Gastrocnemius medialis (tissue), 4 donors: ENCODE measurements at regions not wholly inside any gene's neighbourhood (a gene's known extent, or its start where the extent isn't known, plus 50 kb on each side); places are given as distances from the start of the nearest gene placed in this dataset.
A peak's percentile ranks its signal among the peaks of the same experiment; 100 is the strongest.

Experiments used
- ATAC-seq, 2 donors: fragments of 150-250 bp; one replicate each; pipeline ENCODE4 v1.9.1; 2016
- DNase-seq, 2 donors: peaks; one replicate each; pipeline ENCODE4 v3.0.0-alpha.2; 2019
- H3K27ac ChIP-seq, 4 donors: fragments of 200-600 bp; sonication (generic); 1 replicate in 1 of 4; 2 replicates in 3 of 4; pipeline ENCODE4 v1.5.1; 2016 to 2018; ENCODE audit warnings: mild to moderate bottlenecking in 2 of 4, moderate library complexity in 1 of 4
- H3K27me3 ChIP-seq, 3 donors: fragments of 200-600 bp; sonication (generic) in 2 of 3; 1 replicate in 1 of 3; 2 replicates in 2 of 3; pipeline versions ENCODE4 v1.5.1 to v1.6.0; 2016 to 2019; ENCODE audit warnings: mild to moderate bottlenecking in 1 of 3, moderate library complexity in 1 of 3
- H3K36me3 ChIP-seq, 2 donors: fragments of 200-600 bp; sonication (generic) in 1 of 2; one replicate each; pipeline ENCODE4 v1.5.1; 2017 to 2018
- H3K4me1 ChIP-seq, 2 donors: fragments of 200-600 bp; sonication (generic) in 1 of 2; one replicate each; pipeline ENCODE4 v1.5.1; 2016 to 2017; ENCODE audit warnings: mild to moderate bottlenecking in 2 of 2
- H3K4me3 ChIP-seq, 4 donors: fragments of 200-600 bp; sonication (generic) in 3 of 4; 1 replicate in 1 of 4; 2 replicates in 3 of 4; pipeline ENCODE4 v1.5.1; 2016 to 2019; ENCODE audit warnings: mild to moderate bottlenecking in 2 of 4
- H3K9me3 ChIP-seq, 3 donors: fragments of 200-600 bp; sonication (generic) in 2 of 3; 1 replicate in 1 of 3; 2 replicates in 2 of 3; pipeline ENCODE4 v1.5.1; 2016 to 2019
- CTCF ChIP-seq, 5 experiments: fragments of 450-650 bp in 3 of 5; fragments of 200-600 bp in 2 of 5; sonication (generic) in 2 of 5; IDR thresholded peaks in 4 of 5; conservative IDR thresholded peaks in 1 of 5; 1 replicate in 4 of 5; 2 replicates in 1 of 5; pipeline ENCODE4 v1.5.1; 2016 to 2019; ENCODE audit warnings: antibody characterized with exemption in 5 of 5, mild to moderate bottlenecking in 3 of 5, moderate library complexity in 3 of 5
- POLR2A ChIP-seq, 2 donors: fragments of 450-650 bp; IDR thresholded peaks; one replicate each; pipeline ENCODE4 v1.6.1; 2017; ENCODE audit warnings: antibody characterized with exemption in 2 of 2, mild to moderate bottlenecking in 2 of 2, moderate library complexity in 2 of 2
- in situ Hi-C, 4 donors: fragments of 200-750 bp; cut with MboI; loops; one replicate each; pipeline versions ENCODE4 v1.15.0 to v1.8.0; 2017; ENCODE audit warnings: low sequenced_read_pairs in 4 of 4
- intact Hi-C: fragments of 100-400 bp; cut with DNase I; formaldehyde crosslinking; loops from one replicate; pipeline ENCODE4 v1.15.1; 2023; ENCODE audit warnings: low total_unique reads

- in situ Hi-C loops (loop anchor here in 1 of 4 donors (25.0 kb wide), 1 partner anchor 699 kb away; no protein-coding TSS in a partner anchor), intact Hi-C loops (no loop called here)
- Histone ChIP-seq H3K36me3 (no peaks in the 10 kb centered on the region), H3K4me1 (peaks cover 27 to 28% of the 10 kb centered on the region in 2 donors), H3K4me3 (no peak overlapping the region), H3K27me3 (peaks cover 0 to 17% (median 17%) of the 10 kb centered on the region in 3 donors), H3K27ac (peak overlapping the region; percentile 16 to 74 (median 66)), H3K9me3 (peaks cover 0 to 3% (median 0%) of the 10 kb centered on the region in 3 donors)
- DNase-seq (no peak), ATAC-seq (no peak)
- no peak for TF ChIP-seq POLR2A (IDR thresholded peaks at IDR 0.05)
- no peak for TF ChIP-seq CTCF (IDR thresholded peaks at IDR 0.05 in 4 of 5, conservative IDR thresholded peaks at IDR 0.05 in 1 of 5)
These were observed 222.3 kb upstream of the TNRC6C start for GRCh38 chr17:77736199-77736585.

- H3K27ac ChIP-seq, result peak overlapping the region; percentile 16 to 74 (median 66)
- H3K36me3 ChIP-seq, result no peaks in the 10 kb centered on the region
- intact Hi-C loops (no loop called here), in situ Hi-C loops (loop anchor here in 1 of 4 donors (25.0 kb wide), 1 partner anchor 699 kb away; no protein-coding TSS in a partner anchor)
- TF ChIP-seq CTCF (IDR thresholded peaks at IDR 0.05 in 4 of 5, conservative IDR thresholded peaks at IDR 0.05 in 1 of 5), result no peak
- TF ChIP-seq POLR2A (IDR thresholded peaks at IDR 0.05), result no peak
- ATAC-seq (no peak), DNase-seq (peak in 1 of 2 donors; percentile 33)
- H3K4me1 ChIP-seq, result peaks cover 27 to 28% of the 10 kb centered on the region in 2 donors
- peaks cover 0 to 17% (median 17%) of the 10 kb centered on the region in 3 donors for H3K27me3 ChIP-seq
- H3K9me3 ChIP-seq, result peaks cover 0 to 3% (median 0%) of the 10 kb centered on the region in 3 donors
- no peak overlapping the region for H3K4me3 ChIP-seq
These were observed 221.8 kb upstream of the TNRC6C start for GRCh38 chr17:77736721-77737120.

GRCh38 chr17:77737442-77738265 lies 220.8 kb upstream of the TNRC6C start:
- intact Hi-C loops (no loop called here), in situ Hi-C loops (loop anchor here in 1 of 4 donors (25.0 kb wide), 1 partner anchor 700 kb away; no protein-coding TSS in a partner anchor)
- ATAC-seq (no peak), DNase-seq (no peak)
- H3K9me3 ChIP-seq, result peaks cover 0 to 3% (median 0%) of the 10 kb centered on the region in 3 donors
- TF ChIP-seq POLR2A (IDR thresholded peaks at IDR 0.05) (no peak), CTCF (IDR thresholded peaks at IDR 0.05 in 4 of 5, conservative IDR thresholded peaks at IDR 0.05 in 1 of 5) (no peak)
- H3K4me1 ChIP-seq, result peaks cover 27 to 28% of the 10 kb centered on the region in 2 donors
- peaks cover 0 to 17% (median 16%) of the 10 kb centered on the region in 3 donors for H3K27me3 ChIP-seq
- H3K4me3 ChIP-seq, result no peak overlapping the region
- H3K27ac ChIP-seq, result peak overlapping the region; percentile 52 to 74 (median 71)
- no peaks in the 10 kb centered on the region for H3K36me3 ChIP-seq

- in situ Hi-C loops (loop anchor here in 1 of 4 donors (25.0 kb wide), 1 partner anchor 702 kb away; no protein-coding TSS in a partner anchor), intact Hi-C loops (no loop called here)
- peaks cover 0 to 13% (median 3%) of the 10 kb centered on the region in 3 donors for H3K27me3 ChIP-seq
- no peaks in the 10 kb centered on the region for H3K36me3 ChIP-seq
- ATAC-seq, result peak; percentile 58 to 65
- no peaks in the 10 kb centered on the region for H3K9me3 ChIP-seq
- TF ChIP-seq CTCF (IDR thresholded peaks at IDR 0.05 in 4 of 5, conservative IDR thresholded peaks at IDR 0.05 in 1 of 5) (no peak), POLR2A (IDR thresholded peaks at IDR 0.05) (no peak)
- H3K4me1 ChIP-seq, result peaks cover 27 to 28% of the 10 kb centered on the region in 2 donors
- no peak overlapping the region for H3K4me3 ChIP-seq
- peak; percentile 25 to 55 for DNase-seq
- H3K27ac ChIP-seq, result peak overlapping the region; percentile 52 to 74 (median 71)
These were observed 219.6 kb upstream of the TNRC6C start for GRCh38 chr17:77738751-77739531.
